BLaER1 (cell line): ENCODE measurements at regions not wholly inside any gene's neighbourhood (a gene's known extent, or its start where the extent isn't known, plus 50 kb on each side); places are given as distances from the start of the nearest gene placed in this dataset.

Experiments
- H3K27ac ChIP-seq: shearing (Covaris generic); formaldehyde crosslinking; 2 replicates; pipeline ENCODE4 v1.8.1; 2022
- H3K27me3 ChIP-seq: shearing (Covaris generic); formaldehyde crosslinking; 2 replicates; pipeline ENCODE4 v1.8.1; 2022
- H3K36me3 ChIP-seq: shearing (Covaris generic); formaldehyde crosslinking; 2 replicates; pipeline ENCODE4 v1.8.1; 2022
- H3K4me1 ChIP-seq: shearing (Covaris generic); formaldehyde crosslinking; 2 replicates; pipeline ENCODE4 v1.8.1; 2022
- H3K4me2 ChIP-seq: shearing (Covaris generic); formaldehyde crosslinking; 2 replicates; pipeline ENCODE4 v1.8.1; 2022
- H3K4me3 ChIP-seq: shearing (Covaris generic); formaldehyde crosslinking; 2 replicates; pipeline ENCODE4 v1.8.1; 2022
- H3K9ac ChIP-seq: shearing (Covaris generic); formaldehyde crosslinking; 2 replicates; pipeline ENCODE4 v1.8.1; 2022
- H3K9me3 ChIP-seq: shearing (Covaris generic); formaldehyde crosslinking; 2 replicates; pipeline ENCODE4 v1.8.1; 2022
- H4K20me1 ChIP-seq: shearing (Covaris generic); formaldehyde crosslinking; 2 replicates; pipeline ENCODE4 v1.8.1; 2022
- Cebpa-rat ChIP-seq: shearing (Covaris generic); IDR thresholded peaks from 2 replicates; pipeline ENCODE4 v1.8.1; 2022

- H3K4me2 ChIP-seq: no peak overlapping the region
- H3K4me3 ChIP-seq: no peak overlapping the region
- H4K20me1 ChIP-seq: no peaks in the 10 kb centered on the region
- no peak overlapping the region for H3K27ac ChIP-seq
- H3K9ac ChIP-seq: no peak overlapping the region
- H3K4me1 ChIP-seq: no peaks in the 10 kb centered on the region
- H3K27me3 ChIP-seq: no peaks in the 10 kb centered on the region
- no peaks in the 10 kb centered on the region for H3K36me3 ChIP-seq
- peaks cover 7% of the 10 kb centered on the region; the same call in 1 of the 2 replicates for H3K9me3 ChIP-seq
- no peak for TF ChIP-seq Cebpa-rat
Measured at GRCh38 chr11:71329165-71329510, 76.8 kb upstream of the SHANK2 start.

- Histone ChIP-seq H3K4me2 (no peak overlapping the region), H3K9me3 (no peaks in the 10 kb centered on the region)
Measured at GRCh38 chr11:71327156-71328085, 75.0 kb upstream of the SHANK2 start.

GRCh38 chr11:71326328-71326940, 74.1 kb upstream of the SHANK2 start:
- no peak for TF ChIP-seq Cebpa-rat
- Histone ChIP-seq H3K9me3 (no peaks in the 10 kb centered on the region), H3K36me3 (no peaks in the 10 kb centered on the region), H3K27me3 (no peaks in the 10 kb centered on the region), H4K20me1 (no peaks in the 10 kb centered on the region), H3K4me3 (no peak overlapping the region), H3K27ac (no peak overlapping the region), H3K4me2 (no peak overlapping the region), H3K9ac (no peak overlapping the region), H3K4me1 (no peaks in the 10 kb centered on the region)

More at GRCh38 chr11:71327156-71328085, 75.0 kb upstream of the SHANK2 start:
- H3K4me1 ChIP-seq: no peaks in the 10 kb centered on the region
- H3K27ac ChIP-seq: no peak overlapping the region
- H3K36me3 ChIP-seq: no peaks in the 10 kb centered on the region
- no peak for TF ChIP-seq Cebpa-rat
- H4K20me1 ChIP-seq: no peaks in the 10 kb centered on the region
- no peak overlapping the region for H3K9ac ChIP-seq
- H3K27me3 ChIP-seq: no peaks in the 10 kb centered on the region
- H3K4me3 ChIP-seq: no peak overlapping the region

GRCh38 chr11:71325418-71326327, 73.3 kb upstream of the SHANK2 start:
- no peak overlapping the region for H3K9ac ChIP-seq
- no peaks in the 10 kb centered on the region for H3K27me3 ChIP-seq
- no peak for TF ChIP-seq Cebpa-rat
- no peaks in the 10 kb centered on the region for H3K4me1 ChIP-seq
- H3K4me3 ChIP-seq: no peak overlapping the region
- no peak overlapping the region for H3K27ac ChIP-seq
- H3K9me3 ChIP-seq: no peaks in the 10 kb centered on the region
- H3K36me3 ChIP-seq: no peaks in the 10 kb centered on the region
- no peak overlapping the region for H3K4me2 ChIP-seq
- no peaks in the 10 kb centered on the region for H4K20me1 ChIP-seq

- Histone ChIP-seq H3K9ac (no peak overlapping the region), H3K27me3 (no peaks in the 10 kb centered on the region), H3K4me3 (no peak overlapping the region), H3K27ac (no peak overlapping the region), H3K4me1 (no peaks in the 10 kb centered on the region), H3K4me2 (no peak overlapping the region), H3K9me3 (no peaks in the 10 kb centered on the region), H3K36me3 (no peaks in the 10 kb centered on the region), H4K20me1 (no peaks in the 10 kb centered on the region)
- no peak for TF ChIP-seq Cebpa-rat
Measured at GRCh38 chr11:71324788-71325417, 72.5 kb upstream of the SHANK2 start.

GRCh38 chr11:71323876-71324526, 71.6 kb upstream of the SHANK2 start:
- TF ChIP-seq Cebpa-rat: no peak
- Histone ChIP-seq H3K27me3 (no peaks in the 10 kb centered on the region), H3K4me3 (no peak overlapping the region)

GRCh38 chr11:71322861-71323582, 70.6 kb upstream of the SHANK2 start:
- H3K9ac ChIP-seq: no peak overlapping the region
- H3K4me1 ChIP-seq: no peaks in the 10 kb centered on the region
- H3K27ac ChIP-seq: no peak overlapping the region
- peaks cover 10% of the 10 kb centered on the region; the same call in 1 of the 2 replicates for H3K9me3 ChIP-seq
- no peak overlapping the region for H3K4me3 ChIP-seq
- H3K36me3 ChIP-seq: no peaks in the 10 kb centered on the region
- TF ChIP-seq Cebpa-rat: no peak
- H3K27me3 ChIP-seq: no peaks in the 10 kb centered on the region
- no peak overlapping the region for H3K4me2 ChIP-seq
- no peaks in the 10 kb centered on the region for H4K20me1 ChIP-seq

More at GRCh38 chr11:71323876-71324526, 71.6 kb upstream of the SHANK2 start:
- Histone ChIP-seq H3K4me1 (no peaks in the 10 kb centered on the region), H3K9me3 (peaks cover 2% of the 10 kb centered on the region; the same call in 1 of the 2 replicates), H3K36me3 (no peaks in the 10 kb centered on the region), H3K27ac (no peak overlapping the region), H4K20me1 (no peaks in the 10 kb centered on the region), H3K9ac (no peak overlapping the region), H3K4me2 (no peak overlapping the region)

GRCh38 chr11:71322192-71322735, 69.9 kb upstream of the SHANK2 start:
- Histone ChIP-seq H3K4me2 (no peak overlapping the region), H3K27ac (no peak overlapping the region), H3K27me3 (no peaks in the 10 kb centered on the region), H4K20me1 (no peaks in the 10 kb centered on the region), H3K9ac (no peak overlapping the region), H3K9me3 (peaks cover 13% of the 10 kb centered on the region), H3K4me1 (no peaks in the 10 kb centered on the region), H3K4me3 (no peak overlapping the region), H3K36me3 (no peaks in the 10 kb centered on the region)
- no peak for TF ChIP-seq Cebpa-rat
